ENCODE measurements at regions not wholly inside any gene's neighbourhood (a gene's known extent, or its start where the extent isn't known, plus 50 kb on each side); places are given as distances from the start of the nearest gene placed in this dataset.

GRCh38 chr1:94596260-94596659 is 54.7 kb upstream of the F3 start:
- CTCF ChIA-PET: no interaction called here
- Histone ChIP-seq H3K27ac (ENCODE audit: extremely low read depth, low read depth, low read length) (no peak overlapping the region), H3K4me1 (ENCODE audit: control insufficient read depth, insufficient read depth, low read length) (no peaks in the 10 kb centered on the region), H3K36me3 (ENCODE audit: control insufficient read depth in 2 of 2, insufficient read depth in 1 of 2, low read length in 2 of 2) (no peaks in the 10 kb centered on the region), H3K9me3 (ENCODE audit: control insufficient read depth, insufficient read depth, low read depth, low read length) (no peaks in the 10 kb centered on the region), H3K4me3 (ENCODE audit: low read depth, low read length) (no peak overlapping the region)
- POLR2A ChIA-PET: no interaction called here
- TF ChIP-seq ZNF426 (tag by site-specific recombination; IDR thresholded peaks at IDR 0.05) (no peak), ZNF394 (tag by site-specific recombination; IDR thresholded peaks at IDR 0.05; ENCODE audit: borderline replicate concordance) (no peak), MYNN (tag by site-specific recombination; IDR thresholded peaks at IDR 0.05; ENCODE audit: borderline replicate concordance) (no peak), KLF17 (tag by site-specific recombination; IDR thresholded peaks at IDR 0.05) (no peak), SALL2 (tag by site-specific recombination; IDR thresholded peaks at IDR 0.05; ENCODE audit: borderline replicate concordance) (no peak), KLF1 (tag by site-specific recombination; IDR thresholded peaks at IDR 0.05) (no peak), PATZ1 (tag by site-specific recombination; IDR thresholded peaks at IDR 0.05) (no peak), ZXDB (tag by site-specific recombination; IDR thresholded peaks at IDR 0.05) (no peak), ZNF747 (tag by site-specific recombination; IDR thresholded peaks at IDR 0.05) (no peak), OVOL3 (tag by site-specific recombination; IDR thresholded peaks at IDR 0.05) (no peak), ZBTB20 (tag by site-specific recombination; IDR thresholded peaks at IDR 0.05) (no peak), ZNF19 (tag by site-specific recombination; IDR thresholded peaks at IDR 0.05; ENCODE audit: low read depth) (no peak), ZNF555 (tag by site-specific recombination; conservative IDR thresholded peaks at IDR 0.05) (no peak), ZBTB48 (tag by site-specific recombination; IDR thresholded peaks at IDR 0.05) (no peak), PRDM1 (tag by site-specific recombination; IDR thresholded peaks at IDR 0.05) (no peak)

- Histone ChIP-seq H3K4me1 (ENCODE audit: control insufficient read depth, insufficient read depth, low read length) (no peaks in the 10 kb centered on the region), H3K4me3 (ENCODE audit: low read depth, low read length) (no peak overlapping the region), H3K27ac (ENCODE audit: extremely low read depth, low read depth, low read length) (no peak overlapping the region), H3K36me3 (ENCODE audit: control insufficient read depth in 2 of 2, insufficient read depth in 1 of 2, low read length in 2 of 2) (no peaks in the 10 kb centered on the region), H3K9me3 (ENCODE audit: control insufficient read depth, insufficient read depth, low read depth, low read length) (no peaks in the 10 kb centered on the region)
- POLR2A ChIA-PET: no interaction called here
- CTCF ChIA-PET: no interaction called here
- TF ChIP-seq ZNF157 (tag by site-specific recombination; IDR thresholded peaks at IDR 0.05): no peak
- no peak for TF ChIP-seq PRDM4 (tag by site-specific recombination; IDR thresholded peaks at IDR 0.05)
- TF ChIP-seq ZNF513 (tag by site-specific recombination; IDR thresholded peaks at IDR 0.05): no peak
These were observed 54.1 kb upstream of the F3 start for GRCh38 chr1:94595658-94596057.
